LHCN-M2 (cell line): ENCODE measurements at regions not wholly inside any gene's neighbourhood (a gene's known extent, or its start where the extent isn't known, plus 50 kb on each side); places are given as distances from the start of the nearest gene placed in this dataset.
A peak's percentile ranks its signal among the peaks of the same experiment; 100 is the strongest.
"Not testable (repeated sequence)": the region's sequence is repeated elsewhere in the genome, so short reads cannot be mapped to it uniquely, and the experiment has no call there.

Experiments
- DNase-seq: peaks from one replicate; pipeline ENCODE4 v3.0.0-alpha.2; 2012; ENCODE audit warnings: low read depth

- DNase-seq = not testable (repeated sequence)
These were observed 169.0 kb upstream of the FOXD4L5 start for GRCh38 chr9:65454034-65454433.

DNA sequence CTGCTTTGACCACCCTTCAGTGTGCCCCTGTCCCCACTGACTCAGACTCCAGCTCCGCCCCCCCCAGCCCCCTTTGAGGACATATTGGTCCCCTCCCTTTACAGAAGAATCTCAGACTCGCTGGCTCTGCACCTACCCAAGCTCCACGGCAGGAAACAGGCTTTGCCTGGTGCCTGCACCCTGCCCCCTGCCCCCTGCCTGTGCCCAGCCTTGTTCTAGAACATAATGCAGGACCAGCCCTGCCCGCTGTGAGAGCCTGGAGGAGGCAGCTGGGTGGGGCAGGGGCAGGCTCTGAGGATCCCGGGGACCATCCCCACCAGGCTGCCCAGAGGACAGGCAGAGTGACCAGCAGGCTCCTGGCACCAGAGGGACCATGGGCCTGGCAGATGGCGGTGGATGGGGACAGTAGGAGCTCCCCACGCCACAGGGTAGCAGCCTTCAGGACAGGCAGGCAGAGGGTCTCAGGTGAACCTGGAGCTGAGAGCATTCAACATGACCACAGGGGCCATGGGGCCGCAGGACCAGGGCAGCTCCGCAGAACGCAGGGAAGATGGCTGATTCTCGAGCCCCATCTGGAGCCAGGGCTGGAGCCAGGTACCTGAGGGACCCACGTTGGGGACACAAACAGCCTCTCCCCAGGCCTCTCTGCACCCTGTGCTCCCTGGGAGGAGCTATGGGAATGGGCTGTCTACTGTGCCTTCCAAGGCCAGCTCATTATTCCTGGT, 165.0 kb upstream of the FOXD4L5 start:
- DNase-seq = not testable (repeated sequence)

GRCh38 chr9:65449423-65449822, 164.4 kb upstream of the FOXD4L5 start:
- DNase-seq = no peak

DNA sequence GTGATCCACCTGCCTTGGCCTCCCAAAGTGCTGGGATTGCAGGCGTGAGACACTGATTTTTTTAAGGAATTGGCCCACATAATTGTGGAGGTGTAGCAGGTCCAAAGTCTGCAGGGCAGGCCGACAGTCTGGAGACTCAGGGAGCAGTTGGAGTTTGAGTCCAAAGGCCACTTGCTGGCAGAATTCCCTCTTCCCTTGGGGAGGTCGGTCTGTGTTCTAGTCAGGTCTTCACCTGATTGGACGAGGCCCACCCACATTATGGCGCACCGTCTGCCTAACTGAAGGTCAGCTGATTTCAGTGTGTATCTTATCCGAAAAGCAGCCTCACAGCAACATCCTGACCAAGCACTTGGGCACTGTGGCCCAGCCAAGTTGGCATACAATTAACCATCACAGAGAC, 162.1 kb upstream of the FOXD4L5 start:
- not testable (repeated sequence) for DNase-seq

DNA sequence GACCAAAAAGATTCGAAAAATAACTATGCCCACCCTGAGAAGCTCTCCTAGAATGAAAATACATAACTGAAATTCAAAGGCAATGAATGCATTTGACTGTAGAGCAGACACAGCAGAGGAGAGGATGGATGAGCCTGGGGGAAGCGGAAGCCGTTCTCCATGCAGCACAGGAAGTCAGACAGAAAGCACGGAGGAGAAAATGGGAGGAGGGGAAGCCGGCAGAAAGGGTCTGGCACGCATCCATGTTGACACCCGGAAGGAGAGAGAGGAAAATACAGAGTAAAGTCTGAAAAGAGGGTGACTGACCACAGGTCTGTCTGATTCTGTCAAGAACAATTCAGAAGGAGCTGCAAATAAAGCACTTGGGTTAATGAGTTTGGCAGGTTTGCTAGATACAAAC, 161.0 kb upstream of the FOXD4L5 start:
- not testable (repeated sequence) for DNase-seq

GRCh38 chr9:65444943-65445342, 159.9 kb upstream of the FOXD4L5 start:
- DNase-seq = no peak

DNA sequence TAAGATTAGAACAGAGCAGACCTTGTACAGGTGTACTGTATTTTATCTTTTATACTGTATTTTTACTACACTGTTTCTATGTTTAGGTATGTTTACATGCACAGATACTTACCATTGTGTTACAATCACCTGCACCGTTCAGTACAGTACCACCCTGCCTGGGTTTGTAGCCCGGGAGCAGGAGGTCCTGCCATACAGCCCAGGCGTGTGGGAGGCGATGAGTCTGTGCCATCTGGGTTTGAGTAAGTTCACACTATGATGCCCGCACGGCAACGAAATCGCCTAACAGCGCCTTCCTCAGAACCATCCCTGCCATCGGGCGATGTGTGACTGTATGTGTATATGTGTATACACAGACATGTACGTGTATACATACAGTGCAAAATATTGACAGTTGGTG, 157.1 kb upstream of the FOXD4L5 start:
- not testable (repeated sequence) for DNase-seq

DNA sequence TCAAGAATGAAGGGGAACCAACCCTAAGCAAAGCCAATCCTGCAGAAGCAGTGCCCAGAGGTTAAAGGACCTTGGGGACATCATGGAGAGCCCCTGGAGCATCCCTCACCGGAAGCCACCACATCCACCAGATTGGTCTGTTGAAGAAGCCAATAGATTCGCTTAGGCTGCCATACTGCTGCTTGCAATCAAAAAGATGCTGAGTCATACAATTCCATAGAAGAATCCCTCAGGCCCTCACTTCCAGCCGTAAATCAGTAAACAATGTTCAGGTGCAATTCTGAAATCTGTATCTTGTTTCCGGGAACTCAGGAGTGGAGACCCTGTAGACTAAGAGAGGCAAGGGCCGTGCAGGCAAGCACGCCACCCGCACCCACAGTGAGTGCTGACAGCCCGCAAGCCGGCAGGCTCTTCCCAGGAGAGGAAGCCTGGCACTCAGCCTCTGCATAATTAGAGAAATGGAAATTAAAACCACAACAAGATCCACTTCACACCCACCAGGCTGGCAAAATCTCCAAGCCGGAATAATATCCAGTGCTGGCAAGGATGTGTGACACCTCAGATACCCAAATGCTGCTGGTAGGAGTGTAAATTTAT, 156.4 kb upstream of the FOXD4L5 start:
- not testable (repeated sequence) for DNase-seq

DNA sequence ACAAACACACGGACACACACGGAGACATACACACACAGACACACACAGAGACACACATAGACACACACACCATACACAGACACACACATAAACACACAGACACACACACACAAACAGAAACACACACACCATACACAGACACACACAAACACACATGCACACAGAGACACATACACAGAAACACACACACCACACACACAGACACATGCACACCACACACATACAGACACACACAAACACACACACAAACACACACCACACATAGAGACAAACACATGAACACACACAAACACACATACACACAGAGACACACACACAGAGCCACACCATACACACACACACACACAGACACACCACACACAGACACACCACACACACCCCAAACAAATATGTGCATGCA, 152.7 kb upstream of the FOXD4L5 start:
- no peak for DNase-seq

DNA sequence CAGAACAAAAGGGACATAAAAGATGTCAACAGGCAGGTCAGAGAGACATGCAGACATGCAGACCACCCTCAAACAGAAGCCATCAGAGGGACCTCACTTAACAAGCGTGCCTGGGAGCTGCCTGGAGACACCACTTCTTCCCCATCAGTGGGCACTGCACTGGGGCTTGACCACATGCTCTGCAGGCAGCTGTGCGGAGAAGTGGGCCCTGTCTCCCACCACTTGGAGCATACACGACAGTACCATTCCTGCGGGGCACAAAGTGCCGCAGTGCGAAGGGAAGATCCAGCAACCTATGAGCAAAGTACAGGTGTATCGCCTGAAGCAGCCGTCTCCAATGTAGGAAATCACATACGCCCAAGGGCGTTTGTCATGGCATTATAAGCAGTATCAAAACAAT, 150.5 kb upstream of the FOXD4L5 start:
- DNase-seq = no peak

DNA sequence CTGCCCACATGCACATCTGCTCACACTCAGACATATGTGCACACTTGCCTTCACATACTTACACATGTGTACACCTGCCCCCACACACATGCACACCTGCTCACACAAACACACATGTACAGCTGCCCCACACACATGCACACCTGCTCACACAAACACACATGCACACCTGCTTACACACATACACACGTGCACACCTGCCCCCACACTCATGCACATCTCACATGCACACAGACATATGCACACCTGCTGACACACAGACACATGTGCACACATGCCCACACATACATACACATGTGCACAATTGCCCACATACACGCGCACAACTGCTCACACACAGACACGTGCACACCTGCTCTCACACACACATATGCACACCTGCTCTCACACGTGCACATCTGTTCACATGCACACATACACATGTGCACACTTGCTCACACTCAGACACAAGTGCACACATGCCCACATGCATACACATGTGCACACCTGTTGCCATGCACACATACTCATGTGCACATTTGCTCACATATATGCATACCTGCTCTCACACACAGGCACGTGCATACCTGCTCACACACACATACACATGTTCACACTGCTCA, 147.8 kb upstream of the FOXD4L5 start:
- DNase-seq = no peak

DNA sequence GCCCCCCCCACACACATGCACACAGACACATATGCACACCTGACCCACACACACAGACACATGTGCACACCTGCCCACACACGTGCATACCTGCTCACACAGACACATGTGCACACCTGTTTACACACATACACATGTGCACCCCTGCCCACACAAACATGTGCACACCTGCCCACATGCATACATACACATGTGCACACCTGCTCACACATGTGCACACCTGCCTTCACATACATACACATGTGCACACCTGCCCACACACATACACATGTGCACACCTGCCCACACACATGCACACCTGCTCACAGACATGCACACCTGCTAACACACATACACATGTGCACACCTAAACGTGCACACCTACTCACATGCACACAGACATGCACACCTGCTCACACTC, 147.0 kb upstream of the FOXD4L5 start:
- DNase-seq = no peak

DNA sequence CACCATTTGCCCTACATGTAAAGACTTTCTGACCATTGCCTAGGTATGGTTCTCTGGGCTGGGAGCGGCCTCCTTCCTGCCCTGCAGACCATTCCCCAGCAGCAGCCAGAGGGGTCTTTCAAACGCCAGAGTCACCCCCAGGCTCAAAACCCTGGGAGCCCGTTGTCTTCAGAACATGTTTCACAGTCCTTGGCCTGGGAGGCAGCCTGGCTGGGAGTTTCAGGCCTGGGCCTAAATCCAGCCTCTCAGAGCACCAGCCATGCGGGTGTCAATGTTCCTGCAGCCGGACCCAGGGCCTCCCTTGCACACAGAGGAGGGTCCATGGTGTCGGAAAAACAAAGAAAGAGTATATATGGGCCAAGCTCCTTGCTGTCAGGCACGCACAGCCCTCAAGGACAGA, 145.2 kb upstream of the FOXD4L5 start:
- DNase-seq = no peak

DNA sequence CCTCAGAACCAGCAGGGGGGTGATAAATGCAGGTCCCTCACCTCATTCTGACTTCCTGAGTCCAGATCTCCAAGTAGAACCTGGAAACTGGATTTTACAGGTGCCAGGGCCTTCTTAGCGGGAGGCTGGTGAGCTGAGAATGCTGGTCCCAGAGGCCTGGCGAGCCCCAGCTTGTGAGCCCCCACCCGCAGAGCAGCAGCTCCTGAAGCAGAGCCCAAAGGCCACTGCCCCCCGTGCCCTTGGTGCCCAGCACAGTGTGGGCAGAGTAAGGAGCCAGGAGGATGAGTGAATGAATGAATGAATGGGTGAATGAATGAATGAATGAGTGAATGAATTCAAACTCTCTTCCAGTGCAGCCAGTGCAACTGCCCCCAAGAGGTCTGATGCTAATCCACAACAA, 142.4 kb upstream of the FOXD4L5 start:
- DNase-seq = not testable (repeated sequence)

DNA sequence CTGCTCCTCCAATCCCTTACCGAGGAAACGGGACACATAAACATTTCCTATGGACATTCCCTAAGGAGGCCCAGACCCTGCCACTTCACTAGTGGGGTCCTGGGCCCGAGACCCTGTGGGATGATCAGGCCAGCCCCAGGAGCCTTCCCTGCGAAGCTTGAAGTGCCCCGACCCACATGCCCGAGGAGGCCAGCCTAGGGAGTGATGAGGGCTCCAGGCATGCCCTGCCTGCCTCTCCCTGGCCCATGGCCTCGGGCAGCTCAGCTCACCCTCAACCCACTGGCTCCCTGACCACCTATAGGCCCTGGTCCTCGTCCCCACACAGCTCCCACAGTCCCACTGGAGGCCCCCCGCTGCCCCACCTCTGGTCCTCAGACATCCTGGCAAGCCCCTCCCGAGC, 141.8 kb upstream of the FOXD4L5 start:
- DNase-seq = not testable (repeated sequence)

- no peak for DNase-seq
These were observed 141.2 kb upstream of the FOXD4L5 start for GRCh38 chr9:65426231-65426630.

GRCh38 chr9:65425183-65425582, 140.2 kb upstream of the FOXD4L5 start:
- peak; percentile 21 for DNase-seq

DNA sequence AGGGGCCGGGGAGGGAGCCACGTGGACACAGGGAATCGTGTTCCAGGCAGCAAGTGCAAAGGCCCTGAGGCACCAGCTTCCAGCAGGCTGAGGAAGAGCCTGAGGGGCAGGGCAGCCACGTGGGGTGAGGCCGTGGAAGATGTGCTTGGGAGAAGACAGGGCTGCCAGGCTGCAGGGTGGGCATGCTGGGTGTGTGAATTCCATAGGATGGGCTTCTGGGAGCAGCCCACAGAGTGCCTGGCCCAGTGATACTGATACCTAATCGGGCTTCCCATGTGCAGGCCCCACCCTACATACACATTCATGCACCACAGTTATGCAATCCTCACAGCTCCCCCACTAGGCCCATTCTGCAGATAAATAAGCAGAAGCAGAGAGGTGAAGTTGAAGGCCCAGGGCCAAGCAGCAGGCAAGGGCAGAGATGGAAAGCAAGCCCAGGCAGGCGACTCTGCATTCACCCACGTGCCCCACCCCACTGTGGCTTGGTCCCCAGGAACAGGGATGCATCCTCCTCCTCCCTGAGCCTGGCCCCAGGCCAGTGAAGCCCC, 139.5 kb upstream of the FOXD4L5 start:
- peak; percentile 0 for DNase-seq

- DNase-seq = not testable (repeated sequence)
These were observed 138.9 kb upstream of the FOXD4L5 start for GRCh38 chr9:65423691-65424436.

- not testable (repeated sequence) for DNase-seq
These were observed 138.1 kb upstream of the FOXD4L5 start for GRCh38 chr9:65422966-65423690.

DNA sequence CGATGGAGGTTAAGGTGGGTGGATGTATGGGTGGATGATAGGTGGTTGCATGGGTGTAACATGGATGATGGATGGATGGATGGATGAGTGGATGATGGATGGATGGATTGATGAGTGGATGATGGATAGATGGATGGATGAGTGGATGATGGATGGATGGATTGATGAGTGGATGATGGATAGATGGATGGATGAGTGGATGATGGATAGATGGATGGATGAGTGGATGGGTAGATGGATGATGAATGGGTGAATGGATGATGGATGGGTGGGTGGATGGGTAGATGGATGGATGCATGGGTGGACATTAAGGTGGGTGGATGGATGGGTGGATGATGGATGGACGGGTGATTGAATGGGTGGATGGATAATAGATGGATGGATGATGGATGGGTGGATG, 136.5 kb upstream of the FOXD4L5 start:
- not testable (repeated sequence) for DNase-seq
